ENCODE measurements at regions not wholly inside any gene's neighbourhood (a gene's known extent, or its start where the extent isn't known, plus 50 kb on each side); places are given as distances from the start of the nearest gene placed in this dataset.

GRCh38 chr14:85428926-85429325 is 101.0 kb upstream of the FLRT2 start:
- Histone ChIP-seq H3K4me1 (replicated peaks) (no peaks in the 10 kb centered on the region), H3K36me3 (no peaks in the 10 kb centered on the region), H3K27ac (no peak overlapping the region), H3K4me3 (no peak overlapping the region), H3K27me3 (replicated peaks; ENCODE audit: insufficient read depth) (no peaks in the 10 kb centered on the region), H3K9me3 (no peaks in the 10 kb centered on the region)
- no peak for TF ChIP-seq POLR2AphosphoS5 (IDR thresholded peaks at IDR 0.05)
- TF ChIP-seq CTCF (IDR thresholded peaks at IDR 0.05): no peak
- TF ChIP-seq POLR2A (IDR thresholded peaks at IDR 0.05): no peak
- no peak for DNase-seq (ENCODE audit: low spot score)
- intact Hi-C loops (cut with DNase I): no loop called here
- WGBS: 80% methylated on average over 2 of the region's 2 CpGs

GRCh38 chr14:85437148-85437547 is 92.8 kb upstream of the FLRT2 start:
- Histone ChIP-seq H3K4me3 (no peak overlapping the region), H3K9me3 (no peaks in the 10 kb centered on the region), H3K4me1 (replicated peaks) (no peaks in the 10 kb centered on the region), H3K27ac (no peak overlapping the region), H3K36me3 (no peaks in the 10 kb centered on the region), H3K27me3 (replicated peaks; ENCODE audit: insufficient read depth) (no peaks in the 10 kb centered on the region)
- WGBS: 98% methylated on average over 1 of the region's 1 CpG
- TF ChIP-seq POLR2AphosphoS5 (IDR thresholded peaks at IDR 0.05) (no peak), POLR2A (IDR thresholded peaks at IDR 0.05) (no peak)
- intact Hi-C loops (cut with DNase I): no loop called here
- DNase-seq (ENCODE audit: low spot score): peak; percentile 6

- H3K4me1 ChIP-seq (replicated peaks): no peaks in the 10 kb centered on the region
- no peak overlapping the region for H3K4me3 ChIP-seq
- TF ChIP-seq POLR2AphosphoS5 (IDR thresholded peaks at IDR 0.05) (no peak), CTCF (IDR thresholded peaks at IDR 0.05) (no peak), POLR2A (IDR thresholded peaks at IDR 0.05) (no peak)
- H3K9me3 ChIP-seq: no peaks in the 10 kb centered on the region
- H3K27me3 ChIP-seq (replicated peaks; ENCODE audit: insufficient read depth): no peaks in the 10 kb centered on the region
- no peak for DNase-seq (ENCODE audit: low spot score)
- H3K27ac ChIP-seq: no peak overlapping the region
- no peaks in the 10 kb centered on the region for H3K36me3 ChIP-seq
- 88% methylated on average over 13 of the region's 13 CpGs for WGBS
- intact Hi-C loops (cut with DNase I): no loop called here
Measured at GRCh38 chr14:85438001-85438400, 91.9 kb upstream of the FLRT2 start.

- H3K9me3 ChIP-seq: no peaks in the 10 kb centered on the region
- no peak for TF ChIP-seq POLR2A (IDR thresholded peaks at IDR 0.05)
- TF ChIP-seq CTCF (IDR thresholded peaks at IDR 0.05): no peak
- TF ChIP-seq POLR2AphosphoS5 (IDR thresholded peaks at IDR 0.05): no peak
- 95% methylated on average over 4 of the region's 4 CpGs for WGBS
- no peak overlapping the region for H3K4me3 ChIP-seq
- H3K4me1 ChIP-seq (replicated peaks): no peaks in the 10 kb centered on the region
- intact Hi-C loops (cut with DNase I): no loop called here
- H3K27me3 ChIP-seq (replicated peaks; ENCODE audit: insufficient read depth): no peaks in the 10 kb centered on the region
- no peak overlapping the region for H3K27ac ChIP-seq
- no peaks in the 10 kb centered on the region for H3K36me3 ChIP-seq
- no peak for DNase-seq (ENCODE audit: low spot score)
Measured at GRCh38 chr14:85438481-85438942, 91.4 kb upstream of the FLRT2 start.

GRCh38 chr14:85439696-85440328 is 90.1 kb upstream of the FLRT2 start:
- DNase-seq (ENCODE audit: low spot score): no peak
- no peaks in the 10 kb centered on the region for H3K4me1 ChIP-seq (replicated peaks)
- no peak overlapping the region for H3K4me3 ChIP-seq
- H3K9me3 ChIP-seq: no peaks in the 10 kb centered on the region
- TF ChIP-seq POLR2AphosphoS5 (IDR thresholded peaks at IDR 0.05) (no peak), POLR2A (IDR thresholded peaks at IDR 0.05) (no peak), CTCF (IDR thresholded peaks at IDR 0.05) (no peak)
- WGBS: 58% methylated on average over 4 of the region's 4 CpGs
- H3K27me3 ChIP-seq (replicated peaks; ENCODE audit: insufficient read depth): no peaks in the 10 kb centered on the region
- no peak overlapping the region for H3K27ac ChIP-seq
- intact Hi-C loops (cut with DNase I): no loop called here
- H3K36me3 ChIP-seq: no peaks in the 10 kb centered on the region

Data from prostate gland (tissue), 2 donors.